AG09309 (cell line): ENCODE measurements at regions not wholly inside any gene's neighbourhood (a gene's known extent, or its start where the extent isn't known, plus 50 kb on each side); places are given as distances from the start of the nearest gene placed in this dataset.
A peak's percentile ranks its signal among the peaks of the same experiment; 100 is the strongest.

Experiments
- DNase-seq: peaks from one replicate; pipeline ENCODE4 v3.0.0-alpha.2; 2010; ENCODE audit warnings: low read depth
- H3K4me3 ChIP-seq: 2 replicates; pipeline ENCODE4 v1.5.1; 2011; ENCODE audit warnings: mild to moderate bottlenecking, low read depth, low read length, moderate library complexity; ENCODE audit not compliant: control insufficient read depth
- TF ChIP-seq, protein P1 (sequence below): IDR thresholded peaks from 2 replicates; pipeline ENCODE4 v1.5.1; 2011; ENCODE audit warnings: mild to moderate bottlenecking, low read depth, low read length, inconsistent platforms; ENCODE audit not compliant: insufficient read depth, control insufficient read depth; ENCODE audit errors: missing control alignments

DNA sequence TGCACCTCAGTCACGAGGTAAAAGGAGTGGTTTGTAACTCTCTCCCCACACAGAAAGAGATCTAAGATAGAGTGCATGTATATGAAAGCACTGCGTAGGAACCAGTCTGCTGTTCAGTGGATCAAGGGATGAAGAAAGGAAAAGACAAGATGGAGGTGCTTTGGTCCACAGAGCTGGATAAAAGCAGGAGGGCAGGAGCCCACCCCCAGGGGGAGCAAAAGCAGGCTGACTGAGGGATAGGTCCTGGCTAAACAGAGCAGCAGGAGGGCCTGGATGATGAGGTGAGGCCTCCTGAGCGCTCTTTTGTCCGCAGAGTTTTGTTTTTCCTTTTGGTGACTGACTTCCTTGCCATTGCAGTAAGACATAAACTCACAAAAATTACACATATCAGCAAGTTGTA lies 293.5 kb upstream of the C9orf72 start:
- H3K4me3 ChIP-seq = no peak overlapping the region
- no peak for DNase-seq
- TF ChIP-seq, protein P1, sequence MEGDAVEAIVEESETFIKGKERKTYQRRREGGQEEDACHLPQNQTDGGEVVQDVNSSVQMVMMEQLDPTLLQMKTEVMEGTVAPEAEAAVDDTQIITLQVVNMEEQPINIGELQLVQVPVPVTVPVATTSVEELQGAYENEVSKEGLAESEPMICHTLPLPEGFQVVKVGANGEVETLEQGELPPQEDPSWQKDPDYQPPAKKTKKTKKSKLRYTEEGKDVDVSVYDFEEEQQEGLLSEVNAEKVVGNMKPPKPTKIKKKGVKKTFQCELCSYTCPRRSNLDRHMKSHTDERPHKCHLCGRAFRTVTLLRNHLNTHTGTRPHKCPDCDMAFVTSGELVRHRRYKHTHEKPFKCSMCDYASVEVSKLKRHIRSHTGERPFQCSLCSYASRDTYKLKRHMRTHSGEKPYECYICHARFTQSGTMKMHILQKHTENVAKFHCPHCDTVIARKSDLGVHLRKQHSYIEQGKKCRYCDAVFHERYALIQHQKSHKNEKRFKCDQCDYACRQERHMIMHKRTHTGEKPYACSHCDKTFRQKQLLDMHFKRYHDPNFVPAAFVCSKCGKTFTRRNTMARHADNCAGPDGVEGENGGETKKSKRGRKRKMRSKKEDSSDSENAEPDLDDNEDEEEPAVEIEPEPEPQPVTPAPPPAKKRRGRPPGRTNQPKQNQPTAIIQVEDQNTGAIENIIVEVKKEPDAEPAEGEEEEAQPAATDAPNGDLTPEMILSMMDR = no peak

DNA sequence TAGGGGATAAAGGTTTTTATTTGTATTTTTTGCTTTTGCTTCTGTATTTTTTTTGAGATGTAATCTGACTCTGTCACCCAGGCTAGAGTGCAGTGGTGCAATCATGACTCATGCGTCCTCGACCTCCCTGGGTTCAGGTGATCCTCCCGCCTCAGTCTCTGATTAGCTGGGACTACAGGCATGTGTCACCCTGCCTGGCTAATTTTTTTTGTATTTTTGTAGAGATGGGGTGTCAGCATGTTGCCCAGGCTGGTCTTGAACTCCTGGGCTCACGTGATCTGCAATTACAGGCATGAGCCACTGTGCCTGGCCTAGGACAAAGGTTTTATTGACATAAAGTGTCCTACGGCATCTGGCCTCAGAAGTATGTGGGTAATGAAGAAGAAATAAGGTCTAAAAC lies 297.1 kb upstream of the C9orf72 start:
- TF ChIP-seq, protein P1 = no peak
- H3K4me3 ChIP-seq = no peak overlapping the region
- no peak for DNase-seq

DNA sequence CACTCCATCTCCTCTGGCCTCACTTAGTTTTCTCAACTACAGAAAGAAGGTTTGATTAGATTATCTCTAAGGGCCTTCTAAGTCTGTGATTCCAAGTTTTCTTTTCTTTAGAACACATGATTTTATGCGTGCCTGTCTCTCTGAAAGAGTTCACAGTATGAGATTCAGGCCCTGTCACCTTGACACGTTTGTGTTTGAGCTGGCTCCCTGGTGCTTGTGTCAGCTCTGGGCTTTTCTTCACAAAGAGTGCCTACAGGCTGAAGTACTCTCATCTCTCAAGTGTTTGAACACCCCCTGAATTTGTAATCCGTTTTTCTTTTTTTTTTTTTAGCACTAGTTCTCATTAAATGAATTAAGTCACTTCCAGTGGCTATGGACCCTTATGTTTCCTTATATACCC lies 306.9 kb upstream of the C9orf72 start:
- no peak overlapping the region for H3K4me3 ChIP-seq
- TF ChIP-seq, protein P1 = no peak
- no peak for DNase-seq

DNA sequence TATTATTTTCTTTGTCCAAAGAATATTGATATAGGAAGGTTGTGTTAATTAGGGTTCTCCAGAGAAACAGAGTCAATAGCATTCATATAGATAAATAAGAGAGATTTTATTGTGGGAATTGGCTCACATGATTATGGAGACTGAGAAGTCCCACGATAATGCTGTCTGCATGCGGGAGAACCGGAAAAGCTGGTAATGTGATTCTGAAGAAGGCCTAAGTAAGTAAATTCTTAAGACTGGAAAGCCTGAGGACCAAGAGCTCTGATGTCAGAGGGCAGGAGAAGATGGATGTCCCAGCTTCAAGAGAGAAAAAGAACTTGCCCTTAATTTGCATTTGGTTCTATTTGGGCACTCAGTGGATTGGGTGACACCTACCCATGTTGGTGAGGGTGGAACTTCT lies 307.4 kb upstream of the C9orf72 start:
- DNase-seq = no peak
- TF ChIP-seq, protein P1 = no peak
- H3K4me3 ChIP-seq = no peak overlapping the region

DNA sequence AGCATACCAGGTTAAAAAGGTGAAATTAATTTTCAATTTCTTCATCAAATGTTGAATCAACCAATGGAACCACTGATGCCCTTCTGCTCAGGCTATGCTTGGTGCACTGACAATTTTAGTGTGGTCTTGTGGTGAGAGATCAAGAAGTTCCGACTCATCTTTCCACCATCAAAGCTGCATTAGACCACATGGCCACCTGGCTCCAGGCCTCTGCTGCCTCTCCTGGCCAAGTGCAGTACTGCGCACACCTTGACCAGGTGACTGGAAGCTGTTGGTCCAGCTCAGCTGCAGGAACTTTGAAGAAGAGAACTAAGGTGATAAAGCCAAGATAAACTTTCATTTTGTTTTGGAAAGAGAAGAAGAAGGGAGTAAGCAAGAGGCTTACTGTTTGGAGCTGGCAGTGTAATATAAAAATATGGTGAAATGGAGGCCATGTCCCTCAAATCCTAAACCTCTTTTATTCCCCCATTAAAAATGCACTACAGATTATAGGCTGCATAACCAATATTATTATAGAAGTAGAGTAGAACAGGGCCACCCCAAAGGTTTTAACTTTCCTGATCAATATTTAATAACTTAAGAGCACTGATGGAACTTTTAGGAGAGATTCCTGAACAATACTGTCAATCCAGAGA lies 315.5 kb upstream of the C9orf72 start:
- DNase-seq = no peak
- TF ChIP-seq, protein P1 = peak; percentile 42
- H3K4me3 ChIP-seq = no peak overlapping the region

DNA sequence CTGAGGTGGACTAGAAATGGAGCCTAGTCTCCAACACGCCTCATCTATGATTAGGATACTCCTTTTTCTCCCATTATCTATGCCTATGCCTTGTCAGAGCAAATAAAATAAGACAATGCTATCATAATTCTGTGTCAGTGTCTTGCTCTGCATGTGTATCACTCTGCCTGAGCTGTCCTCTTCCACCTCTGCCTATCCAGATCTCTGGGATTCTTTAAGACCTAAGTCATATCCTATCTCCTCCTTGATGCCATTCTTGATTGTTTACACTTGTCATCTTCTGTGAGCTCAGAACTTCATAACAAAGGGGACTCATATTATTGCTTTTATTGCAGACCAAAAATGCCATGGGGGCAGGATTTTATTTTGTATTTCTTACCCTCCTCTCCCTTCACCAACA lies 351.2 kb upstream of the C9orf72 start:
- H3K4me3 ChIP-seq = no peak overlapping the region
- no peak for DNase-seq
- TF ChIP-seq, protein P1 = no peak

DNA sequence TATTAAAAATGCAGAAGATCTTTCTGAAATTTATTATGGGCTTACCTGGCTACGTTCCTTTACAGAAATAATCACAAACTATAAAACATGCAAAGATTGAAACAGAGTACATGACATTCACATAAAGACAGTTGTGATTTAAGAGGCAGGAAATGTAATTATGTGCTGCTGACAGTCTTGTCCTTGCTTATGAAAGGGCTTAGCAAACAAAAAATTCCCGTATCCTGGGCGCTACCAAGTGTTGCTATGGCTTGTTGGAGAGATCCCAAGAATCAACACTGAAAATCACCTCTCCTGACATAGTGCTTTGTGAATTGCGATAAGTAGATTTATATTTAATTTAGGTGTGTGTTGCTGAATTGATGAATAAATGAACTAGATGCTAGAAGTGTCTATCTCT lies 352.5 kb upstream of the C9orf72 start:
- no peak overlapping the region for H3K4me3 ChIP-seq
- TF ChIP-seq, protein P1 = no peak
- no peak for DNase-seq
